Fibroblast of pulmonary artery (primary cell): ENCODE measurements at regions not wholly inside any gene's neighbourhood (a gene's known extent, or its start where the extent isn't known, plus 50 kb on each side); places are given as distances from the start of the nearest gene placed in this dataset.

Source experiments
- DNase-seq: peaks from one replicate; pipeline ENCODE4 v3.0.0-alpha.2; 2010; ENCODE audit warnings: low read depth
- H3K4me3 ChIP-seq: replicated peaks from 2 replicates; pipeline ENCODE4 v1.5.1; 2011; ENCODE audit warnings: low read depth, mild to moderate bottlenecking, control low read depth, low read length, moderate library complexity
- CTCF ChIP-seq: IDR thresholded peaks from 2 replicates; pipeline ENCODE4 v1.5.1; 2011; ENCODE audit warnings: mild to moderate bottlenecking, control low read depth, low read length, inconsistent platforms; ENCODE audit errors: missing control alignments

- no peak for TF ChIP-seq CTCF
- no peak overlapping the region for H3K4me3 ChIP-seq
- DNase-seq, result peak; percentile 67
Observed at GRCh38 chr16:85363881-85364280, 249.2 kb upstream of the GSE1 start.

GRCh38 chr16:85364323-85365040 lies 248.6 kb upstream of the GSE1 start:
- no peak for DNase-seq
- no peak for TF ChIP-seq CTCF
- H3K4me3 ChIP-seq, result no peak overlapping the region

GRCh38 chr16:85365120-85365519 lies 248.0 kb upstream of the GSE1 start:
- TF ChIP-seq CTCF, result no peak
- no peak overlapping the region for H3K4me3 ChIP-seq
- no peak for DNase-seq

GRCh38 chr16:85366031-85366763 lies 246.9 kb upstream of the GSE1 start:
- TF ChIP-seq CTCF, result no peak

GRCh38 chr16:85367485-85367884 lies 245.6 kb upstream of the GSE1 start:
- no peak overlapping the region for H3K4me3 ChIP-seq
- DNase-seq, result no peak
- no peak for TF ChIP-seq CTCF

More at GRCh38 chr16:85366031-85366763, 246.9 kb upstream of the GSE1 start:
- no peak overlapping the region for H3K4me3 ChIP-seq
- DNase-seq, result no peak

- TF ChIP-seq CTCF, result no peak
- no peak overlapping the region for H3K4me3 ChIP-seq
- DNase-seq, result no peak
Observed at GRCh38 chr16:85369060-85369459, 244.1 kb upstream of the GSE1 start.
